22Rv1 (cell line): ENCODE measurements at regions not wholly inside any gene's neighbourhood (a gene's known extent, or its start where the extent isn't known, plus 50 kb on each side); places are given as distances from the start of the nearest gene placed in this dataset.

Source experiments
- ZFX ChIP-seq: fragments of 450-650 bp; IDR thresholded peaks from 2 replicates; pipeline ENCODE4 v1.6.1; 2017; ENCODE audit warnings: antibody characterized with exemption, borderline replicate concordance
- TF ChIP-seq, protein P1 (sequence below): fragments of 450-650 bp; IDR thresholded peaks from 2 replicates; pipeline ENCODE4 v1.5.1; 2017; ENCODE audit warnings: mild to moderate bottlenecking

DNA sequence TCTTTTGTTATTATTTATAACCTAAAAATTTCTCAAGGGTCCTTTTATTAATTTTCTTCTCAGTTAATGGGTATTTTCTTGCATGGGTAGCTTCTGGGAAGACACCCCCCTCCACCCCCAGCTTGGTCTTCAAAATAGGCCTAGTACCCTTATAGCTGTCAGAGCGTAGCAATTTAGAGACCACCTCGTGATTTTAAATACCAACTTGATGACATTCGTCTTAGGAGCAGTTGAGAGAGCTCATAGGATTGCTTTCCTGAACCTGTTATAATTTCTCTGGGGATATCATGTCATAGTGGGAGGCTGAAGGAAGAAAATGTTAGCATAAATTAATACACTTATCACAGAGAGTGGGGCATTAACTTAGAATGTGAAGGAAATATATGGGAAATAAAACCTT is 83.1 kb upstream of the MLIP start:
- TF ChIP-seq, protein P1, sequence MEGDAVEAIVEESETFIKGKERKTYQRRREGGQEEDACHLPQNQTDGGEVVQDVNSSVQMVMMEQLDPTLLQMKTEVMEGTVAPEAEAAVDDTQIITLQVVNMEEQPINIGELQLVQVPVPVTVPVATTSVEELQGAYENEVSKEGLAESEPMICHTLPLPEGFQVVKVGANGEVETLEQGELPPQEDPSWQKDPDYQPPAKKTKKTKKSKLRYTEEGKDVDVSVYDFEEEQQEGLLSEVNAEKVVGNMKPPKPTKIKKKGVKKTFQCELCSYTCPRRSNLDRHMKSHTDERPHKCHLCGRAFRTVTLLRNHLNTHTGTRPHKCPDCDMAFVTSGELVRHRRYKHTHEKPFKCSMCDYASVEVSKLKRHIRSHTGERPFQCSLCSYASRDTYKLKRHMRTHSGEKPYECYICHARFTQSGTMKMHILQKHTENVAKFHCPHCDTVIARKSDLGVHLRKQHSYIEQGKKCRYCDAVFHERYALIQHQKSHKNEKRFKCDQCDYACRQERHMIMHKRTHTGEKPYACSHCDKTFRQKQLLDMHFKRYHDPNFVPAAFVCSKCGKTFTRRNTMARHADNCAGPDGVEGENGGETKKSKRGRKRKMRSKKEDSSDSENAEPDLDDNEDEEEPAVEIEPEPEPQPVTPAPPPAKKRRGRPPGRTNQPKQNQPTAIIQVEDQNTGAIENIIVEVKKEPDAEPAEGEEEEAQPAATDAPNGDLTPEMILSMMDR: no peak
- no peak for TF ChIP-seq ZFX
